Forelimb muscle (tissue), 1 donor: ENCODE measurements at regions not wholly inside any gene's neighbourhood (a gene's known extent, or its start where the extent isn't known, plus 50 kb on each side); places are given as distances from the start of the nearest gene placed in this dataset.
"Not testable (repeated sequence)": the region's sequence is repeated elsewhere in the genome, so short reads cannot be mapped to it uniquely, and the experiment has no call there.

Experiments used
- DNase-seq: peaks from one replicate; pipeline ENCODE4 v3.0.0-alpha.2; 2013; ENCODE audit warnings: low read depth

GRCh38 chr6:115551527-115551926 is 509.2 kb downstream of the FRK start:
- no peak for DNase-seq

- DNase-seq, result no peak
These were observed 515.1 kb downstream of the FRK start for GRCh38 chr6:115545672-115545986.

- no peak for DNase-seq
These were observed 515.7 kb downstream of the FRK start for GRCh38 chr6:115544765-115545671.

GRCh38 chr6:115540077-115540869 is 520.4 kb downstream of the FRK start:
- DNase-seq, result no peak

- no peak for DNase-seq
These were observed 521.2 kb downstream of the FRK start for GRCh38 chr6:115539531-115539930.

- no peak for DNase-seq
These were observed 535.9 kb downstream of the FRK start for GRCh38 chr6:115524821-115525220.

- not testable (repeated sequence) for DNase-seq
These were observed 538.9 kb downstream of the FRK start for GRCh38 chr6:115521747-115522146.

- no peak for DNase-seq
These were observed 546.0 kb downstream of the FRK start for GRCh38 chr6:115514656-115515055.

GRCh38 chr6:115512923-115513322 is 547.8 kb downstream of the FRK start:
- DNase-seq, result no peak

GRCh38 chr6:115511771-115512170 is 548.9 kb downstream of the FRK start:
- no peak for DNase-seq

GRCh38 chr6:115502432-115502831 is 558.3 kb downstream of the FRK start:
- DNase-seq, result not testable (repeated sequence)

GRCh38 chr6:115495184-115495583 is 565.5 kb downstream of the FRK start:
- DNase-seq, result no peak

GRCh38 chr6:115487331-115487730 is 573.4 kb downstream of the FRK start:
- no peak for DNase-seq

GRCh38 chr6:115485400-115485799 is 575.3 kb downstream of the FRK start:
- DNase-seq, result no peak

- not testable (repeated sequence) for DNase-seq
These were observed 580.1 kb downstream of the FRK start for GRCh38 chr6:115480543-115480942.

GRCh38 chr6:115474443-115475041 is 586.1 kb downstream of the FRK start:
- DNase-seq, result no peak

GRCh38 chr6:115468272-115469005 is 592.3 kb downstream of the FRK start:
- no peak for DNase-seq

- no peak for DNase-seq
These were observed 593.0 kb downstream of the FRK start for GRCh38 chr6:115467726-115468125.

- DNase-seq, result no peak
These were observed 599.8 kb downstream of the FRK start for GRCh38 chr6:115460913-115461312.

- no peak for DNase-seq
These were observed 603.8 kb downstream of the FRK start for GRCh38 chr6:115456848-115457247.

GRCh38 chr6:115443825-115444478 is 616.7 kb downstream of the FRK start:
- DNase-seq, result no peak
